Activated CD4-positive, alpha-beta T cell treated with anti-CD3 and anti-CD28 coated beads for 24 hours (primary cell): ENCODE measurements at regions not wholly inside any gene's neighbourhood (a gene's known extent, or its start where the extent isn't known, plus 50 kb on each side); places are given as distances from the start of the nearest gene placed in this dataset.

Experiments used
- DNase-seq, 2 donors: peaks; one replicate each; pipeline ENCODE4 v3.0.0-alpha.2; 2020; ENCODE audit warnings: low read depth in 2 of 2

DNA sequence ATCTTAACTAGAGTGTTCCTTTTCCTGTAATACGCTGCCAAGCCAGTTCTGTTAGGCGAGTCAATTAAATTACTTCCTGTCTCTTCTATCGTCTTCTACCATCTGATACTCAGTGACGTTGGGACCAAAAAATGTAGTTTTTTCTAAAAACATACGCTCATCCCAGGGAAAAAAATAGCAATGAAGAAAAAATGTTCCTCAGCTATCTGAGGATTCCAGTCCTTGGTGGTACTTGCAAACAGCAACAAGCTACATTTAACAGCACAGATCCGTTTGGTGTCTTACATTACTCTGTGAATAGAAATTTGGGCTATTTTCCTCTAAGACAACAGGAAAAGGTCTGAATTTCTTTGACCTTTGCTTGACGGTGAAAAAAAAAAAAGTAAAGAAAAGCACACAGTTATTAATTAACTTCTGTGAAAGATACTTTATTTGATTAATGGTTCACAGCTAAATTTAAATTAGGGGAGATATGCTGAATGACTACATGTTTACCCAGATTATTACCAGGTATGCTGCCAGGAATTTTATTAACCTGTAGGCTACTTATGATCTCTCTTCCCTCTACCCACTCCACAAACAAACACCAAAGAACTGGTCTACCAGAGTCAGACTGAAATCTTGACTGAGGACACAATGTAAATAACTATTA lies 254.4 kb upstream of the ZPLD1 start:
- no peak for DNase-seq

DNA sequence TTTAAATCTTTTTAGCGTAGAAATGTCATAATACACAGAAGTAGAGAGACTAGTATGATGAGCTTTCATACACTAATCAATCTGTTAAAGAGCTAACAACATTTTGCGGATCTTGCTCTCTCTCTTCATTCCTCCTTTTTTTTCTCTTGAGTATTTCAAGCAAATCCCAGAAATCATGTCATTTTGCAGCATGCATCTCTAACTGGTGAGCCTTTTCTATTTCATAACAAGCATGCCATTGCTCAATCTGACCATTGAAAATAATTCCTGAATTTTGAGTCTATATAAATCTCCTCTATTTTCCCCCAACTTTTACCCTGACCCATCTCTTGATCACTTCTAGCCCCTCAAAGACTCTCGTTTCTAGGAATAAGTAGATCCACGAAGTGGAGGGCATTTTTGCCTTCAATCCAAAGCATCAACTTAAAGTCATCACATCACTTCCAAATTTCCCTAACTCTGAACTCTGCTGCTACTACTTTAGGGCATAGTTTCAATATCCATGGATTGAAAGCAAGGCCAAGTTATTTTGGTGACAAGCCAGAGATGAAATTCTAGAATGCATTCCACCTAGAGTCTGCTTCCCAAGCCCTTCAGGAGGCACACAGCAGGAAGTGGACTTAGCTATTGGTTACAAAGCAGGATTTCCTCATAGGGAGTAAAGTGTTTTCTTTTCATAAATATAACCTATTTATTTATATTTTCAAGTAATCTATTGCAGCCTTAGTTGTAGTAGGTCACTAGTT lies 253.5 kb upstream of the ZPLD1 start:
- DNase-seq = no peak

DNA sequence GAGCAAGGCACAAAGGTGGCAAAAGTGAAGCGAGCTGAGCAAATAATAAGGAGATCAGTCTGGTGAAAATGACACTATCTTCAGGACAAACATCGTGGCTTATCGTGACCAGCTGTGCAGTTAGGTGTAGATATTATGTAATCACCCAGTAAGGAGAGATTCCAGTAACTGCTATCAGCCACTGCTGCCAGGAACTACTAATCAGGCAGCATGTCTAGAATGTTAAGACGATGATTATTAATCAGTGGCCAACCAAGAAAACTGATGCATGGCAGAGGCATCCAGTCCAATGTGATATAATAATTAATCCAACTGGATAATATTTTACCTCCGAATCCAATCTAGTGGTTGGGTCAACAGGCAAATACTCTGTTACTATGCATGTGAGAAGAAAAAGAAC lies 252.7 kb upstream of the ZPLD1 start:
- no peak for DNase-seq

DNA sequence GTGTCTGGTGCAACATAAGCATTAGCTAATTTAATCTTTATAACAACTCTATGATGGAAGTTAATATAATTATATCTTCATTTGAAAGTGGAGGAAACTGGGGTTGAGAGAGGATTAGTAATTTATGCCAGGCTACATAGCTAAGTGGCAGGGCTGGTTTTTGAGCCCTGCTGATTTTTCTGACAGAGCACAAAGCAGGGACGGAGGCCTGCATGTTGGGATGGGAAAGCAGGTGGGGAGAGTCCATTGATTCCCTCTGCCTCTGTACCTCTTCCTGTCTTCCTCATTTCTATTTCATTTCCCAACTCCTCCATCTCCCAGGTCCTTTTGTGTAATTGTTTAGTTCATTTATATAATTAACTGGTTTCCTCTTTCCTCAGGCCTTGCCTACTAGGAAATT lies 251.6 kb upstream of the ZPLD1 start:
- no peak for DNase-seq

DNA sequence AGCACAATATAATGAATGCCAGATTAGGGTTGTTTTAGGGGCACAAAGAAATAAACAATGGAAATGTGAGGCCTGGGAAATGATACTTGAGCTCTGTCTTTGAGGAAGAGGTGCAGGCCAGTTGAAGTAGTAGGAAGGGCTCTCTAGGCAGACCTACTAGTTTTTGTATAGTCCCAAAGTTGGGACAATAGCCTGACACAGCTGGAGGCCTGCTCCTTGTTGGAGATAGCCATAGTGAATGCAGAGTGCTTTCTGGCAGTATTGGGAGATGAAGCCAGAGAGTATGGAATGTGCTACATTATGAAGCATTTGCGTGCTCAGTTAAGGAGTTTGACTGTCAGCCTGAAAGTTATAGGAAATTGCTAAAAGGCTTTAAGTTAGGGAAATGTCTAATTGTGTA lies 251.2 kb upstream of the ZPLD1 start:
- DNase-seq = no peak

DNA sequence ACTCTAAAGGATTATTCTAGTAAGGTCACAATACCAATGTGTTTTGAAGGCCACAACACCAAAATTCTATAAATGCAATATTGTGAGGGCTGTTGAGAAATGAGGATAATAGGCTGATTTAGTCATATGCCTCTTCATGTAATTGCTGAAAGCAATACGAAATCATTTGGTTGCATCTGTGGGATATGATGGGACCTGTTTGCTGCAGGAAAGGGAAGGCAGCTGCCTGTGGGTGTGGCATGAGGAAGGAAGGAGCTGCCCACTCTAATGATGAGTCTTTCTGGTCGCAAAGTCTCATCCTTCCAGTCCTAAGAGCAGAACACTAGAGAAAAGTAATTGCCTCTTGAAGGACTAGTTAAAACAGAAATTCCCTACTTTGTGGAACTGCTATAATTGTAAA lies 245.3 kb upstream of the ZPLD1 start:
- DNase-seq = no peak

DNA sequence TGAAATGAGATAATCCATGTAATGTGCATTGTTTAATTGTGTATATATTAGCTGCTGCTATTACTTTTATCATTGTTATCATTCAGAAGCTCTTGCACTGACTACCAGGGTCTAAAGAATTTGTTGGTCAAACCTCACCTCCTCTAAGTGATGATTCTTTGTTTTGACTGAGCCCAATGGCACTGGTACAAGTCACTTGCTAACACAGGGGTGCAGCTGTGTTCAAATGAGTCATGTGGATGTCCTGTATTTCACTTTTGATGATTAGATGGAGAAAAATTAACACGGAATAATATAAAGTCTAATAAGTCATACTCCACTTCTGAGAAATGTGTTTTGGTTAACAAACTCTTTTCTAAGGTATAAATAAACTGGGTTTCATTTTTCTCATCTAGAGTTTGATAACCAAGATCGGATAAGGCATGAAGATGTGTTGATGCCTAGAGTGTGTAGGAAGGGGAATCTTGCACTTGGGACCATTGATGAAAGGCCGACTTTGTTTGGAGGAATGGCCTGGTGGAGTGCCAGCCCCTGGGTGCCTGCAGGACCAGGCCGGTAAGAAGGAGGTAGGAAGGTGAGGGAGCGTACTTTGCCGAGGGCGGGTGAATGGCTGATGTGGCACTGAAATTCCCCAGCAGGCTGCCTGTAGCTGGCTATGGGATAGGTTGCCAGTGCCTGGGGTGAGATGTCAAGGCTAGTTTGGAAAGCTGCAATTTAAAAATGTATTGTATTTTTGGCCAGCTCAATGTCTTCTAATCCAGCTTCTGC lies 244.7 kb upstream of the ZPLD1 start:
- DNase-seq = no peak

DNA sequence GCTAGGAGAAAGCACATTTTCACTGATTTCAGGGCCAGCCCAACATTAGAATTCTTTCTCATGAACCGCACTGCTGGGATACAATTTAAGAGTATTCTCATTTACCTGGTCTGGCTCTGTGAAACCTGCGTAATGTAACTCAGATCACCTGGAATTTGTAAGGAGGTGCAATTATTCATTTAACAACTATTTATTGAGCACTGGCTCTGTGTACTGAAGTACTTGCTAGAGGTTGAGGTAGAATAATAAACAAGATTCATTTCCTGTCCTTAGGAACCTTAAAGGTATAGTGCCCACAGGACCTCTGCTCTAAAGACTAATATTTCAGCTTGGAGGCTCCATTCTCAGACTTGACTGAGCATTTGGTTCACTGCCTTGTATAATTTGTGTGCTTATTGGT lies 242.2 kb upstream of the ZPLD1 start:
- no peak for DNase-seq

DNA sequence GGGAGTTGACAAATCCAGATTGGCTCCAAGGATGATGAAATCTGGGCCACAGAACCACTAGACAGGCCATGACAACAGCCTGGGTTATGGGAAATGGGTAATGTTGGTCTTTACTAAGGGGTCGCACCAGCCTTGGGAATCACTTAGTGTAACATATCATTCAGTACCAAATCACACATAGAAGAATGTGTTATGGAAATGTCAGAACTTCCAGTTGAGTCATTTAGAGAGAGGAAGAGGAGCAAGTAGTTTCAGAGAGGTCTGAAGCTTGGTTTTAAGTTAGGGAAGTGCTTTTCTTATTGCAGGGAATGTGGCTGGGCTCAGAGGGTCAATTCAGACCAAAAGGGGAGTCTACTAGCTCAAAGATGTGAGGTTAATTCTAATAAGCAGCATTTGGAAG lies 241.6 kb upstream of the ZPLD1 start:
- no peak for DNase-seq

DNA sequence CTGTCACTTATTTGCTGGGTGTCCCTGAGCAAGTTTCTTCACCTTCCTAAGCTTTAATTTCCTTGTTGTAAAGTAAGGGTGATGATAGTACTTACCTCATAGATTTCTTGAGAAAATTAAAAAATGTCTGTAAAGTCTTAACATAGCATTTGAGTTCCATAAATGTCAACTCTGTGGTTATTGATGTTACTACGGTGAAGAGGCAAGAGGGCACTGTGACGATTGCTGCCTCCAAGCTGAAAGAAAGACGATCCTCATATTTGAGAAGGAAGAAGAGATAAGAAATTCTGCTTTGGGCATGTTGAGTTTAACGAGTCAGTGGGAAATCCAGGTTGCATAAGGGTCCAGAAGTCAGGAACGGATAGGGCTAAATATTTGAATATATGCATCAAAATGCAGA lies 240.8 kb upstream of the ZPLD1 start:
- DNase-seq = no peak

DNA sequence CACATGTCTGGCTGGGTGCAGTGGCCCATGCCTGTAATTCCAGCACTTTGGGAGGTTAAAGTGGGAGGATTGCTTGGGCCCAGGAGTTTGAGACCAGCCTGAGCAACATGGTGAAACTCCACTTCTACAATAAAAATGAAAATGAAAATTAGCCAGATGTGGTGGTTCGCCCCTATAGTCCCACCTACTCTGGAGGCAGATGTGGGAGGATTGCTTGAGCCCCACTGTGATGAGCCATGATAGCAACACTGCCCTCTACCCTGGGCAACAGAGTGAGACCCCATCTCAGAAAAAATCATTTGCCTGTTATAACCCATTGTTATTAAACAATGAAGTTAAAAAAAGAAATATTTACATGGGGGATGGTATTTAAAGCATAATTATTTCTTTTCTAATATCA lies 240.1 kb upstream of the ZPLD1 start:
- no peak for DNase-seq

DNA sequence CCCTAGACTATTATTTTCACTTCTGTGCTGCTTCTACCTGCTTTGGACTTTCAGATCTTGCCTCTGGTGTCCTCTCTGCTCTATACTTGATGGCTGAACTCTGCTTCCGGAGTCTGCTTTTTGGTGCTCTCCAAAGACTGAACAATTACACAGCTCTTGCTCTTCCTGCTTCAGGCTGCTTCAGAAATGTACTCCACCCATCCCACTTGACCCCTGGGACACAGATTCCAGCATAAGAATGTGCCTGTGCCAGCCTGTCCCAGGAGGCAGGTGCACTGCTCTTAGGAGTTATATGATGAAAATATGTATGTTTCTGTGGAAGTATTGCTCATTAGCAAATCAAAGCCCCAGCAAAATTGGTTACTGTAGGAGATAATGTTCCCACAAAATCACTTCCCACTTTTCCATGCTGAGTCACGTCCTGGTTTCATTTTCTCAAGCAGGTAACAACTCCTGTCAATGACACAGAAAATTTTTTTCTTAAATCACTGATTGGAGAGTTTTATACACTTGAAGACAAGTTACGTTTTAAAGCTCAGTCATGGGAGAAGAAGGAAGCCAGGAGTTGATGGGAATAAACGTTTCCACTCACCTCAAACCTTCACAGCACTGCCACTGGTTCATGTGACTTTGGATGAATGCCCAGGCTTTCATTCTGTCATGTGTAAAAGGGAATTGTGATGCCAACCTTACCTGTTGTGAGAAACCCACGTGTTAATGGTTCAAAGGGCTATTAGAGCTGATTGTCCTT lies 239.4 kb upstream of the ZPLD1 start:
- DNase-seq = no peak

DNA sequence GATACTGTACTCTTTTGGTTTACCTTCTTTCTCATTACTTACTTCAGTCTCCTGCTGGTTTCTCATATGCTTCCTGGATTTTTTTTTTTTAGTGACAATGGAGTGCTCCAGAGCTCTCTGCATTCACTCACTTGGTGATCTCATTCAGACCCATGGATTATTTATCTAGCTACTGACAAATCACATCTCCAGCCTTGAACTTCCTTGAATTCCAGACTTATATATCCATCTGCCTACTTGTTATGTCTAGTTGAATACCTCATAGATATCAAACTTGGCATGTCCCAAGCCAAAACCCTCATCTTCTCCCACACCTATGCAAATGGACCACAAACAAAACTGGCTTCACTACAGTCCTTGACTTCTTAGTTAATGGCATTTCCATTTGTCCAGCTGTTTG lies 234.7 kb upstream of the ZPLD1 start:
- no peak for DNase-seq

DNA sequence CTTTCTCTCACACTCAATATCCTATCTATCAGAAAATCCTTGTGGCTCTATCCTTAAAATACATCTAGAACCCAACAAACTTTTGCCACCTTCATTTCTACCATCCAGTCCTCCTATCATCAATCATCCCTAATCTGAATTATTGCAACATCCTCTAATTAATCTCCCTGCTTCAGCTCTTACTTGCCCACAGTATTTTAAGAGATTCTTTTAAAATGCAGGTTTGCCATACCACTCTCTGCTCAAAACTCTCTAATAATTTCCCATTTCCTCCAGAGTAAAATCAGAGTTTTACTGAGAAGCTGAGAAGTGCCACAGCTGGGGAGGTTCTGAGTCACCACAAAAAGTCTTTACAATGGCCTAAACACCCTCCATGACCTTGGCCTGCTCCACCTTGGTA lies 234.3 kb upstream of the ZPLD1 start:
- no peak for DNase-seq

DNA sequence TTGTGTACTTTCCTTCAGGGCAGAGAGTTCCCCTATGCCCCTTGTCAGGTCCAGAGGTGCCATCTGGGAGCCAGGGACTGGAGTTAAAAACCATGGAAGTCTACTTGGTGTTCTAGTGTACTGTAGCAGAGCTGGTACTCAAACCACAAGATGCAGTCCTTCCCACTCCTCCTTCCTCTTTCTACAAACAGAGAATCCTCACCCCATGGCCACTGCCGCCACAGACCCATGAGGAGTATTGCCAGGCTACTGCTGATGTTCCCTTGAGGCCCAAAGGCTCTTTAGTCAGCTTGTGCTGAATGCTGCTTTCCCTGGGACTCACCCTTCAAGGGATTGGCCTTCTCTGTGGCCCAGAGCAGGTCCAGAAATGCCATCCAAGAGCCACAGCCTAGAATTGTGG lies 229.2 kb upstream of the ZPLD1 start:
- no peak for DNase-seq

DNA sequence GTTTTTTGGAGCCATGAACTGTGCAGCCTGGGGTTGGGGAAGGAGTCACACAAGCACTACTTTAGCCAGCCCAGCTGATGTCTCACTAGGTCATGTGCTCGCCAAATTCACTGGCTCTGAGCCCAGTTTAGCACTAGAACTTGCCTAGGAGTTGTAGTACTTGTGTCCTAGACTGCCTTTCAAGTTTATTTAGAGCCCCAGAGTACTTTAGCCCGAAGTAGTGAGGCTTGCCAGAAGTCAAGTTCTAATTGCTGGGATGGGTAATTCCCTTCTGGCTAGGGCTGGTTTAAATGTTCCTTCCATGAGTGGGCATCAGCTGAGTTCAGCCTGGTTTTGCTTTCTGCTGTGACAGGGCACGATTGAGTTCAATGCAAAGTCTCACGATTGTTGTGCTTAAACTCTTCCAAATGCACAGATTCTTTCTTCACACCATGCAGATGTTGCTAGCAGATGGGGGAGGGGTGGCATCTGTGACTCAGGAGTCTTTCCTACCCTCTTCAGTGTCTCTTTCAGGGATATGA lies 228.2 kb upstream of the ZPLD1 start:
- DNase-seq = no peak

DNA sequence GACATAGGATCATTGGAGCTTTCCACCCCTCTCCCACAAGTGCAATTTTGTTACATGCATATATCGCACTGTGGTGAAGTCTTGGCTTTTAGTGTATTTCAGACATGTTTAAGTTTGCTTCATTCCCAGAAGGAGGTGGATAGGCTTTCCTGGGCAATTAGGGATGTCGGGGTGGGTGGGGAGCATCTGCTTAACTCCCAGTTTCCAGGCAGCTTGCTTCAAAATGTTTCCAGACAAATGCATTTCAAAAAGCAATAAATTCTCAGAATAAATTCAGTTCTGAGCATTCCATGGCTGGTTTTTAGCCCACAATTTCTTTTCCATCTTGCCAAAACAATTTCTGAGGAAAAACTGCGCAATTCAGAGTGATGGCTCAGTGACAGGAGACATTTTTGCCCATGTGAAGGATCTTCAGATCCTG lies 227.7 kb upstream of the ZPLD1 start:
- DNase-seq = no peak

DNA sequence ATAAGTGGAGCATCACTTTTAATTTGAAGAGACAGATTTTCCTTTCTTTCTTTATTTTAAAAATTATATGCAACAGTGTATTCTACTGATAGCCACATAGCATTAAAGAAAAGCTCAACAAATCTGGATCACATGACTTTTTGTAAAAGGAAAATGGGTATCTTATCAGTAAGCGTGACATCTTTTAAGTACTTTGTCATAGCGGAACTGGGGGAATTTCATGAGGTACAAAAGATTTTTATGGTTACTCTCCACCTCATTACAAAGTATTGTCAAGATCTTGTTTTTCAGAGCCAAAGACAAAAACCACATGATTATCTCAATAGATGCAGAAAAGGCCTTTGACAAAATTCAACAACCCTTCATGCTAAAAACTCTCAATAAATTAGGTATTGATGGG lies 219.6 kb upstream of the ZPLD1 start:
- no peak for DNase-seq

DNA sequence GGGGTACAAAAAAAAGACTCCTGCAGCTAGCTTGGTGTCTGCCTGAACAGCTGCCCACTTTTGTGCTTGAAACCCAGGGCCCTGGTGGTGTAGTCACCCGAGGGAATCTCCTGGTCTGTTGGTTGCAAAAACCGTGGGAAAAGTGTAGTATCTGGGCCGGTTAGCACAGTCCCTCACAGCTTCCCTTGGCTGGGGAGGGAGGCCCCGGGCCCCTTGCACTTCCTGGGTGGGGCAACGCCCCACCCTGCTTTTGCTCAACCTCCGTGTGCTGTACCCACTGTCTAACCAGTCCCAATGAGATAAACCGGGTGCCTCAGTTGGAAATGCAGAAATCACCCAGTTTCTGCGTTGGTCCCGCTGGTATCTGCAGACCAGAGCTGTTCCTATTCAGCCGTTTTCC lies 211.7 kb upstream of the ZPLD1 start:
- no peak for DNase-seq

DNA sequence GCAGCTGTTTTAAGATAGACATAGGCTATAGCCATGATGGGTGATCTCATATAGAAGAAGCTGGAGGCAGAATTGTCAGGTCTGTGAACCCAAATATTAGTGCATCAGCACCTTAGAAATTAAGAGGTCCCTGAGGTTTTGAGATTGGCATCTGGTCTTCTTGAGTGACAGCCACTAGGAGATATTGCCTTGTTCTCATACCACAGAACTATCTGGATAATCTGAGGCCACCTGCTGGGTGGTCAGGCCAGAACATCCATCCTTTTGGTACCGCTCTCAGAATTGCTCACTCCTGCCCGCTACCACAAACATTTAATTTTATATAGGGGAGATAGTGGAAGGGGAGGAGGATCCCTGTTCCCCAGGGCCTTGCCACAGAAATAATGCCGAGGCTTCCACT lies 210.6 kb upstream of the ZPLD1 start:
- DNase-seq = no peak

DNA sequence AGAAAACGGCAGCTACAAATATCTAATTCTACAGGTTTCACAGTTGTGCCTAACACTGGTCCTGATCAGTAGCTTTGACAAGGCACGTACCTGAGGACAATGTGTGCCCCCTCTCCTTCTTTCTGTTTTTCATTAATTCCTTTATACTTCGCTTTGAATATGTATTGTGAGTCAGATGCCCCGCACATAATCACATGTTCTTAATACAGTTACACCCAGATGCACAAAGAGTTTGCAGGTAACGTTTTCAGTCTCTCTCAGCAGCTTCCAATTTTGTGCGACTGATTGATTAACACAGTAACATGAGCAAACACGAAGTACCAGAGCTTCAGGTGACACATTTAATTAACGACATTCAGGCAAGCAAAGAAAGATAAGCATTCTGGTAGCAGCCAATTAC lies 209.8 kb upstream of the ZPLD1 start:
- no peak for DNase-seq
